ENCODE measurements at regions not wholly inside any gene's neighbourhood (a gene's known extent, or its start where the extent isn't known, plus 50 kb on each side); places are given as distances from the start of the nearest gene placed in this dataset.
"Not testable (repeated sequence)": the region's sequence is repeated elsewhere in the genome, so short reads cannot be mapped to it uniquely, and the experiment has no call there.

GRCh38 chr11:115632061-115632460 is 127.8 kb upstream of the CADM1 start:
- no peak for DNase-seq (ENCODE audit: missing footprints)
- no peak for ATAC-seq
- intact Hi-C loops (cut with DNase I): no loop called here

GRCh38 chr11:115631609-115632008 is 127.4 kb upstream of the CADM1 start:
- DNase-seq (ENCODE audit: missing footprints) (no peak), ATAC-seq (no peak)
- intact Hi-C loops (cut with DNase I): no loop called here

- ATAC-seq: no peak
- intact Hi-C loops (cut with DNase I): no loop called here
These were observed 126.0 kb upstream of the CADM1 start for GRCh38 chr11:115630214-115630613.

GRCh38 chr11:115629456-115630015 is 125.3 kb upstream of the CADM1 start:
- no peak for ATAC-seq
- intact Hi-C loops (cut with DNase I): no loop called here
- no peak for DNase-seq (ENCODE audit: missing footprints)

More at GRCh38 chr11:115630214-115630613, 126.0 kb upstream of the CADM1 start:
- no peak for DNase-seq (ENCODE audit: missing footprints)

GRCh38 chr11:115627666-115628460 is 123.6 kb upstream of the CADM1 start:
- ATAC-seq: no peak
- no peak for DNase-seq (ENCODE audit: missing footprints)
- intact Hi-C loops (cut with DNase I): no loop called here

GRCh38 chr11:115627071-115627470 is 122.9 kb upstream of the CADM1 start:
- no peak for DNase-seq (ENCODE audit: missing footprints)
- ATAC-seq: no peak
- intact Hi-C loops (cut with DNase I): no loop called here

- DNase-seq (ENCODE audit: missing footprints): no peak
- intact Hi-C loops (cut with DNase I): no loop called here
- ATAC-seq: no peak
These were observed 122.2 kb upstream of the CADM1 start for GRCh38 chr11:115626414-115626813.

GRCh38 chr11:115625502-115625901 is 121.3 kb upstream of the CADM1 start:
- no peak for DNase-seq (ENCODE audit: missing footprints)
- intact Hi-C loops (cut with DNase I): no loop called here
- no peak for ATAC-seq

- intact Hi-C loops (cut with DNase I): no loop called here
- DNase-seq (ENCODE audit: missing footprints) (no peak), ATAC-seq (no peak)
These were observed 119.8 kb upstream of the CADM1 start for GRCh38 chr11:115624065-115624464.

GRCh38 chr11:115623021-115623451 is 118.8 kb upstream of the CADM1 start:
- intact Hi-C loops (cut with DNase I): no loop called here
- ATAC-seq: peak; percentile 91

GRCh38 chr11:115618428-115618827 is 114.2 kb upstream of the CADM1 start:
- ATAC-seq (no peak), DNase-seq (ENCODE audit: missing footprints) (no peak)
- intact Hi-C loops (cut with DNase I): no loop called here

More at GRCh38 chr11:115623021-115623451, 118.8 kb upstream of the CADM1 start:
- peak; percentile 72 for DNase-seq (ENCODE audit: missing footprints)

GRCh38 chr11:115617767-115618166 is 113.6 kb upstream of the CADM1 start:
- DNase-seq (ENCODE audit: missing footprints) (no peak), ATAC-seq (no peak)
- intact Hi-C loops (cut with DNase I): no loop called here

GRCh38 chr11:115616971-115617370 is 112.8 kb upstream of the CADM1 start:
- no peak for ATAC-seq
- intact Hi-C loops (cut with DNase I): no loop called here
- peak; percentile 62 for DNase-seq (ENCODE audit: missing footprints)

GRCh38 chr11:115613986-115614632 is 109.9 kb upstream of the CADM1 start:
- intact Hi-C loops (cut with DNase I): no loop called here
- ATAC-seq: no peak
- no peak for DNase-seq (ENCODE audit: missing footprints)

GRCh38 chr11:115613004-115613403 is 108.8 kb upstream of the CADM1 start:
- DNase-seq (ENCODE audit: missing footprints): no peak
- ATAC-seq: no peak
- intact Hi-C loops (cut with DNase I): no loop called here

GRCh38 chr11:115612046-115612730 is 108.0 kb upstream of the CADM1 start:
- no peak for DNase-seq (ENCODE audit: missing footprints)
- intact Hi-C loops (cut with DNase I): no loop called here
- ATAC-seq: no peak

GRCh38 chr11:115611343-115611742 is 107.1 kb upstream of the CADM1 start:
- intact Hi-C loops (cut with DNase I): no loop called here
- no peak for DNase-seq (ENCODE audit: missing footprints)
- no peak for ATAC-seq

- DNase-seq (ENCODE audit: missing footprints) (no peak), ATAC-seq (no peak)
- intact Hi-C loops (cut with DNase I): no loop called here
These were observed 106.7 kb upstream of the CADM1 start for GRCh38 chr11:115610908-115611307.

GRCh38 chr11:115610234-115610633 is 106.0 kb upstream of the CADM1 start:
- intact Hi-C loops (cut with DNase I); ATAC-seq; DNase-seq (ENCODE audit: missing footprints): not testable (repeated sequence)
